ENCODE measurements at regions not wholly inside any gene's neighbourhood (a gene's known extent, or its start where the extent isn't known, plus 50 kb on each side); places are given as distances from the start of the nearest gene placed in this dataset.
"Not testable (repeated sequence)": the region's sequence is repeated elsewhere in the genome, so short reads cannot be mapped to it uniquely, and the experiment has no call there.

DNA sequence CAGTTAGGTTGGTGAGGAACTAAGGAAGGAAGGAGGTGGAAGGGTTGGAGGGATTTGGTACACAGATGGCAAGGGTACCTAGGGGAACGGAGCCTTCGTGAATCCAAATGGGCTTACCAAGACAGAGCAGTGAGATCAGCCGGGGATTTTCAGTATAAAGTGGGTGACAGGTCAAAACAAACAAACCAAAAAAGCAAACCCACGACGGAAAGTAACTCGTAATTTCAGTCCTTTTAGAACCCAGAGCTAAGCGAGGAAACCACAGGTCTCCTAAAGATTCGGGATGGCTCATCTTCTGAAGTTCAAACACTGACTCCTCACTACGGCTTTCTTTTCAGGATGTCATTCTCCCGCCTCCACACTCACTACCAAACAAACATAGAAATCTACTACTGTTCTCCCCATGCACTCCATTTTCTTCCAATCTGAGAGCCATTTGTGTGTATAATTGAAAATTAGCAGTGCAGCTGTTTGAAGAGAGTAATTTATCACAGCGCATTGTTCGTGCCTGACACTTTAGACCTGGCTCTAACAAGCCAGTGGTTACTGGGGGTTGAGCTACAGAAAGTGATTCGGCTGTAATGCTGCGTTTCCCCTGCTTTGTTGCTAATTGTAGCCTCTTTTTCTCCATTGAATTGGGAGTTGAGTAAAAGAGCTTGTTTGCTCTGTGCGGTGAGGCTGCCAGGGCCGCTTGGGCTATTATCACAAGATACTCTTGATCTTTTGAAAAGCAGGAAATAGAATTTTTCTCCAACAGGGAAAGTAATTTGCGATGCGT lies 64.7 kb upstream of the CCDC39 start:
- intact Hi-C loops (cut with DNase I), result no loop called here
- no peak for DNase-seq (ENCODE audit: low spot score)

DNA sequence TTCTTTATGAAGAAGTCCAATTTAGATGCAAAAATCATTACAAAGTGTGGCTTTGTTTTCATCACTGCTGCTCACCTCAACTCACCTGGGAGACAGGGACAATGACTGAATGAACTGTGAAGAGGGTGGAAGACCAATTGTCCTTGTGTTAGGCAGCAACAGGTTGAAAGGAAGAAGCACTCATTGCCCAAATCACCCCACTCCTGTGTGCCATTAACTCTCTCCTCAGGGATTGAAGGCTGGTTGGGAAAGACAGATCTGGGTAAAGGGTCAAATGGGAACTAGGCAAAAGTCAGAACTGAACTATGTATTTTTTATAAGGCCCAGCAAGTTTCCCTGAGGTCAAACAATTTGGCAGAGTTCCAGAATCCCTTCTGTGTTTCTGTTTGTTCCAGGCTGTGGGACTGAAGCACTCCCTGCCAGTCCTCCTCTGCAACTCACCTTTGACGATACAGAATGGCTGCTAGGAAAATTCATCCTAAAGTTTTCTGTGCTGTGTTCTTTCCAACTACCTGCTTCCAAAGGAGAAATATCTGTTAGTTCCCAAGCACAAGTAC lies 68.6 kb upstream of the CCDC39 start:
- intact Hi-C loops (cut with DNase I), result no loop called here
- DNase-seq (ENCODE audit: low spot score), result no peak

DNA sequence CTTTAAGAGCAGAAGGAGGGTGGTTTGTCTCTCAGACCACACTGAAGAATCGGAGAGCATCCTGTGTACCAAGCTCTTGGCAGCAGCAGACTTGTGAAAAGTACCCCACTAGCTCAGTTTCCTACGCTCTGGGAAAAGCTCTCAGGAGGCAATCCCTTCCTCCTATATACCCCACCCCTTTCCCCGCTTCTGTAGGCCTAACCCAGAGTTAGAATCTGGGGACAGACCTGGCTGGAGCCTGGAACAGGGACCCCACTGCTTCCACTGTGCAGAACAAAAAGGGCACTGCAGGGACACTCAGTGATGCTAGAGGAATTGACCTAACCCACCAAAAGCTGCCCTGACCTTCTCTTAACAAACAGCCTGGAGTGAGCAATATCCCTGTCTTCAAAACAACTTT lies 70.0 kb upstream of the CCDC39 start:
- intact Hi-C loops (cut with DNase I), result no loop called here

DNA sequence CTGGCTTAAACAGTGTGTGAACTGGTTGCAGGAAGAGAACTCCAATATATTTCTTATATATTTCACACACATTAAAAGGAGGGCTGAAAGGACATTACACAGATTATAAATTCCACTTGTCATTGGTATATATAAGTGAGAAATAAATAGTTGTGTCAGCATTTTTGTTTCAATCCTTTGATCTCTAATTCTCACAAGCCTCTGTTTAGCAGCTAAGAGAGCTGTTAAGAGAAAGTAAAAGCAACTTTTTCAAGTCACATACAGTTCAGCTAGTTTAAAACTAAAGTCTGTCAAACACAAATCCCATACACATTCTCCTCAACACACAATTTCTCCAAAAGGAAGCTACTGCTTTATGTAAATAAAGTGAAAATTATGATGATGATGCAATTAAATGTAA lies 70.5 kb upstream of the CCDC39 start:
- intact Hi-C loops (cut with DNase I), result no loop called here
- no peak for DNase-seq (ENCODE audit: low spot score)

More for the DNA sequence above, 70.0 kb upstream of the CCDC39 start:
- no peak for DNase-seq (ENCODE audit: low spot score)

DNA sequence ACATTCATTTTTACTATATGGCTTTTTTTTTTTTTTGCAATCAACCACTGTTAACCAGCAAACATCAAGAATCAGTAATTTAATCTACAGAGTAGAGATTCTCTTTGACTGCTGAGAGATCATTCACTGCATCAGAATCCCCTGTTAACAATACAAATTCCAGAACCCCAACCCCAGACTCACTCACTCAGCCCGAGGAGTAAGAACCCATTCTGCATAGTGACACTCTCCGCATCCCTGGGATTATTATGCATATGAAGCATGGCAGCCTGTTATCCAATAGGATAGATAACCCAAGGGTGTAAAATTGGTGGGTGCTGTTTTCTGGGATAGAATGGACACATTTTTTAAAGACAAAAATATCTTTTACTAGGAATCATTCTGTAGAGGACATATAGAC lies 76.3 kb upstream of the CCDC39 start:
- no peak for DNase-seq (ENCODE audit: low spot score)
- intact Hi-C loops (cut with DNase I), result no loop called here

DNA sequence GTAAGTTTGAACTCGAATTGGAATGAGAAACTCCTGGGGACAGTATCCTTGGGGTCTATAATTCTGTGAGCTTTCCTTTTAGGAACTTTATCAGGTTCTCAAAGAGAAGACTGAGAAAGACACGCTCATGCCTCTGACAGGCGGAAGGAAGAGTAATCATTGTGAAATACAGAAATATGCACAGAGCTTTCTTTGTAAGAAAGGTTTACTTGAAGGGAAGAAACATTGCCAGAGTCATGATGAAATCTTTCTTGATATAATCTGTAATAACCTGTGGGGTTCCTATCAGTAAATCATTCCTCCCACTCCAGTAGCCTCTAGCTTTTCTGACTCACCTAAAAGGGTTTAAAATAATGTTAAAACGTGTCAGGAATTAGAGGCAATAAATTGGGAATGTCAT lies 83.6 kb upstream of the CCDC39 start:
- intact Hi-C loops (cut with DNase I), result no loop called here
- DNase-seq (ENCODE audit: low spot score), result no peak

DNA sequence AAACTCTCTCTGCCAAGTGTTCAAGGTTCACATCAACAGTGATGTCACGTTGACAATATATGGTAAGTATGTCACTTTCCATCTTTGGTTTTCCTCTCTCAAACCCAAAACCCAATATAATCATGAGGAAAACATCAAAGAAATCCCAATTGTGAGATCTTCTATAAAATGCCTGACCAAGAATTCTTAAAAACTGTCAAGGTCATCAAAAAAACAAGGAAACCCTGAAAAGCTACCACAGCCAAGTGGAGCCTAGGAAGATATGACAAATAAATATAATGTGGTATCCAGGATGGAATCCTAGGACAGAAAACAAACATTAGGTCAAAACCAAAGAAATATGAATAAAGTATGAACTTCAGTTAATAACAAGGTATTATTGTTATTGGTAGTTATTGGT lies 85.2 kb upstream of the CCDC39 start:
- intact Hi-C loops (cut with DNase I), result no loop called here
- DNase-seq (ENCODE audit: low spot score), result no peak

DNA sequence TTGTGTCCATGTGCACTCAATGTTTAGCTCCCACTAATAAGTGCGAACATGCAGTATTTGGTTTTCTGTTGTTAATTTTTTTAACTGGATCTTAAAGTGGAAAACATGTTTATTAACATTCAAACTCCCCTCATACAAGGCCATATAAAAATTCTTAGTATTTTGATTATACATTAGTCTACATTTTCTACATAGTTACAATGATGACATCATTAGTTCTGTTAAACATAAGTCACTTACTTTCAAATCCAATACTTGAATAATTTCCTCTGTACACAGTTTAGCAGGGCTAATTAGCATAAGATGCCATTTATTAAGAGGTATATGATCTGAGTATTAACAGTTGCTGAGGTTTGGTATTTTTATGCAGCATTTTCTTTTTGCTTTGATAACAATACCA lies 91.3 kb upstream of the CCDC39 start:
- no peak for DNase-seq (ENCODE audit: low spot score)
- intact Hi-C loops (cut with DNase I), result no loop called here

DNA sequence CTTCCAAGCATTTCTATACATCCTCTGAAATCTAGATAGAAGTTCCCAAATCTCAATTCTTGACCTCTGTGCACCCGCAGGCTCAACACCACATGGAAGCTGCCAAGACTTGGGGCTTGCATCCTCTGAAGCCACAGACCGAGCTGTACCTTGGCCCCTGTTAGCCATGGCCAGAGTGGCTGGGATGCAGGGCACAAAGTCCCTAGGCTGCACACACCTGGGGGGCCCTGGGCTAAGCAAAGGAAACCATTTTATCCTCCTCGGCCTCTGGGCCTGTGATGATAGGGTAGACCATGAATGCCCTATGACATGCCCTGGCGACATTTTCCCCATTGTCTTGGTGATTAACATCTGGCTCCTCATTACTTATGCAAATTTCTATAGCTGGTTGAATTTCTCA lies 97.1 kb upstream of the CCDC39 start:
- DNase-seq (ENCODE audit: low spot score), result no peak
- intact Hi-C loops (cut with DNase I), result no loop called here

DNA sequence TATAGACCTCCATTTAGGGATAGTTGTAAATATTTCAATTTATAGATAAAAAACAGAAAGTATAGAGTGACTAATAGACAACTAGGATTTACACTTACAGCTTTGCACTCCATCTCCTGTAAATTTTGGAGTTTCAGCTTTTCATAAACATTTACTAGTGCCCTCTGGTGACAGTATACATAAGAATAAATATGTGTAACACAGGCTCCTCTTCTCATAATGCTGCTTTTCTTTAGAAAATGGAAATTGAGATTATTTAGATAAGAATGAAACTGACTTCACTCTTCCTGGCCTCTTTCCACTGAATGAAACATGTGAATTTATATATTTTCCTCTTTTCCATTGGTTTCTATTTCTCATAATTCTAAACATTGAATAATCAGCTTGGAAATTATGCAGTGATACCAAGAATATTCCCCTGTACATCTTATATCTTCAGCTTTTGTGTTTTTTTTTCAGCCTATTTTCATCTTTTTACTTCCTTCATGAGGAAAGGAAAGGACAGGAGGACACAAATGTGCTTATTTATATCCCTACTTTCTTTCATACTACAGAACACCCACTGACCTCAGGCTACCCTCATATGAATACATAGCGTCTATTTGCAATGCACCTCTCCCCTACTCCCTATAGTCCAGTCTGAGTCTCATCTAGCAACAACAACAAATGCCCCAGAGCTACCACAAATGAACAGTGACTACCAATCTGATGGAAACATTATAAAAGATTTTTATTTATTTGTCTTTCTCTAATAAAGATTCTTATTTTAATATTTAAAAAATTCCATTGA lies 103.1 kb upstream of the CCDC39 start:
- intact Hi-C loops (cut with DNase I), result no loop called here
- DNase-seq (ENCODE audit: low spot score), result no peak

DNA sequence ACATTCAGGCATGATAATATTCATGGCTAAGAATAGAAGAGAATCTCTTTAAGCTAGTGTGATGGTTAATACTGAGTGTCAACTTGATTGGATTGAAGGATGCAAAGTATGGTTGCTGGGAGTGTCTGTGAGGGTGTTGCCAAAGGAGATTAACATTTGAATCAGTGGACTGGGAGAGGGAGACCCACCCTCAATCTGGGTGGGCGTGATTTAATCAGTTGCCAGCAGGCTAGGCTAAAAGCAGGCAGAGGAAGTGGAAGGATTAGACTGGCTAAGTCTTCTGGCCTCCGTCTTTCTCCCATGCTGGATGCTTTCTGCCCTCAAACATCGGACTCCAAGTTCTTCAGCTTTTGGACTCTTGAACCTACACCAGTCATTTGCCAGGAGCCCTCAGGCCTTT lies 106.9 kb upstream of the CCDC39 start:
- DNase-seq (ENCODE audit: low spot score); intact Hi-C loops (cut with DNase I): not testable (repeated sequence)

DNA sequence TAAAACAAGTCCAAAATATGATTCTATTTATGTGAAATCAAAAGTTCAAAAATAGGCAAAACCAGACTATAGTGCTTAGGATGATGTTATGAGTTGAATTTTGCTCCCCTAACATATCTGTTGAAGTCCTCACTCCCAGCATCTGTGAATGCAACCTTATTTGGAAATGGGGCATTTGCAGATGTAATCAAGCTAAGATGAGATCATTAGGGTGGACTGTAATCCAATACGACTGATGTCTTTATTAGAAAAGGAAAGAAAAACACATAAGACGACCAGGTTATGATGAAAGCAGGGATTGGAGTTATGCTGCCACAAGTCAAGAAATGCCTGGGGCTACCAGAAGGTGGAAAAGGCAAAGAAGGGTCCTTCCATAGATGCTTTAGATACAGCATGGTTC lies 110.5 kb upstream of the CCDC39 start:
- intact Hi-C loops (cut with DNase I), result no loop called here
- no peak for DNase-seq (ENCODE audit: low spot score)

DNA sequence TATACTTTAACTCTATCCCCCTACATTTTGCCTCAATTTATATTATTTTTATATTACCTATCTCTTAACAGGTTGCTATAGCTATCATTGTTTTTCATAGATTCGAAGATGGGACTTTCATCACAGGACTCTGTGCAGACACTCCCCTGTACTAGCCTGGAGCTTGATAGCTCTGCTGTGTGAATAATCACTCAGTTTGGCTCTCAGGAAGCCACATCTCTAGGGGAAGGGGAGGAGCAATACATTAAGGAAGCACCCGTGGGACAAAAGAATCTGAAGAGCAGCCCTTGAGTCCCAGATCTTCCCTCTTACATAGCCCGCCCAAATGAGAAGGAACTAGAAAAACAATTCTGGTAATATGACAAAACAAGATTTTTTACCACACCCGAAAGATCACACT lies 114.3 kb upstream of the FXR1 start:
- DNase-seq (ENCODE audit: low spot score), result no peak
- intact Hi-C loops (cut with DNase I), result no loop called here

DNA sequence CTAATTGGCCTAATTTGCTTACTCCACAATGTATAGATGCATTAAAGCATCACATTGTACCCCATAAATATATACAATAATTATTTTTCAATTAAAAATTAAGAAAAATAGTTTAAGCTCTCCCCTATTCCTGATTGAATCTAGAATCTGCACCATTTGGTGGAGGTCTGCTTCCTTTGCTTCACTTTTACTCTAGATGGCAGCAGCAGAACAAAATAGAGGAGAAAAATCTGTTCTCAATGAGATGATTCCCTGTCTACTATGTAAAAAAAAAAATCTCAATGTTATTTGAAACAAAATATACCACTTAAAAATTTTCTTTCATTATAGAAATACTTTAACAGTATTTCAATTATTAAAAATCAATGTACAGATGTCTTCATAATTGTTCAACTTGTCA lies 109.6 kb upstream of the FXR1 start:
- intact Hi-C loops (cut with DNase I), result loop anchor here (5.0 kb wide), 1 partner anchor 374 kb away; no protein-coding TSS in a partner anchor
- DNase-seq (ENCODE audit: low spot score), result no peak

DNA sequence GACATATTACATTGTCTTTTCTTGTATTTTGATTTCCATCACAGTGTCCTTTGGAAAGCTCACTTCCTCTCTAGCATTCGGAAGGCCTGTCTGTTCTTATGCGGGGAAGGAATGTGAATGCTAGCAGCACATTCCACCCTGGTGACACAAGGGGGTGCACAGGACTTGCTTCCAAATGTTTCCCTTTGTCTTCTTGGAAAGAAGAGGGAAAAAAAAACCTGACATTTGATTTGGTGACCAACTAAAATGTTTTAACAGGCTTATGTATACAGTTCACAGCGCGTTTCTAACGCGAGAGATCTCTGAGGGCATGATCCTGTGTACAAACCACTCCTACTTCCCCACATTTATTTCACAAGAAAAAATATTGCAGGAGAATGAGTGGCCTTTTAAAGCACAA lies 107.6 kb upstream of the FXR1 start:
- intact Hi-C loops (cut with DNase I), result loop anchor here (5.0 kb wide), 1 partner anchor 372 kb away; no protein-coding TSS in a partner anchor
- DNase-seq (ENCODE audit: low spot score), result no peak

DNA sequence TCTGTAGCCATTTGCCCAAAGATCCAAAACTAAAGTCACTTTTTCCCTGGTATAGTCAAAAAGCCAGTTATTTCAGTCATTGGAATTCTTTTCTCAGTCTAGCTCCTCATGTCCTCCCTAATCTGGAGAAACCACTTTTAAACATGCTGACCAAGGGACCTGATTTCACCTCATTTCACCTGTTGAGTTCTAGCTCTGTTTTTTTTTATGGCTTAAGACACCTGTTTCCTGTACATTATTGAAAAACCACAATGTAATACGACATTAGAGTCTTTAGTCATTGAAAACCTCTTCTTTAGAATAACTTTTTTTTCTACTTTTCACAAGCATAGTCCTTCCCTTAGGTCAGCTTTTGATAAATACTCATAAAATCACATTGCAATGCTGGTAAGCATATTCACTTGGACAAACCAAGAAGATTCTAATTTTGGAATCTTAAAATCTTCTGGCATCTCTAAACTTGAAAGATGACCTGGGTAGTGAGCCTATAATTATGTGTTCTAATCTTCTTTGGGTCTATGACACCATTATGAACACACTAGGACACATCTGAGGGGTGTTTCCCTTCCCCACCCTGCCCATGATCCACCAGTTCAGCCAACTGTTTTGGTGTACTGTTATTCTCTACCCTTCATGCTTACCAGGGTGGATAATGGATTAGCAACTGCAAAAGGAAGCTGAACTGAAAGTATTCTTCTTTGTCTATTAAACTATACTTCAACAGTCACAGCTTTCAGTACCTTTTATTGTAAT lies 103.5 kb upstream of the FXR1 start:
- intact Hi-C loops (cut with DNase I), result no loop called here
- DNase-seq (ENCODE audit: low spot score), result no peak

DNA sequence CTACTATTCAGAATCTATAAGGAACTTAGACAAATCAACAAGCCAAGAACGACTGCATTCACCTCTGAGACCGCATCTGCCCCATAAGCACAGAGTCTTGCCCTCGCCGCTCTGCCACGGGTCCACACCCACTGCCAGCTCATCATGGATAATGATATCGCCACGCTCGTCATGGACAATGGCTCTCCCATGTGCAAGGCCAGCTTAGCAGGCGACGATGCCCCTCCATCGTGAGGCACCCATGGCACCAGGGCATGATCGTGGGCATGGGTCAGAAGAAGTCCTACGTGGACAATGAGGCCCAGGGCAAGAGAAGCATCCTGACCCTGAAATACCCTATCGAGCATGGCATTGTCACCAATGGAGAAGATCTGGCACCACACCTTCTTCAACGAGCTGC lies 92.1 kb upstream of the FXR1 start:
- intact Hi-C loops (cut with DNase I), result no loop called here
- DNase-seq (ENCODE audit: low spot score), result no peak

DNA sequence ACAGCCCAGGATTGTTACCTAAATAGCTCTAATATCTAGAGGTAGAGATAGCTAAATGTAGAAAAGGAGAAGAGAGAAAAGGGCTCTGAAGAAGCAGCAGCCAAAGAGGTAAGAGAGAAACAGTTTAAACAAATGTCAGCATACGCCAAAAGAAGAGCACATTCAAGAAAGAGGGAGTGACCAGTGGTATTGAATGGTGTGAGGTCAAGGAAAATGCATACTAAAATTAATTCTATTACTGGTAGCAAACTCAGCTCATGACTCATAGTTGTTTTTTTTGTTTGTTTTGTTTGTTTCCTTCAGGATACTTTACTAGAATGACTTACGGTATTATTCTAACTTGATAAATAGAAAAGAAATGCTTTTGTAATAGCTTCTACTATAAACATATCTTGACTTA lies 86.5 kb upstream of the FXR1 start:
- intact Hi-C loops (cut with DNase I), result no loop called here
- no peak for DNase-seq (ENCODE audit: low spot score)

DNA sequence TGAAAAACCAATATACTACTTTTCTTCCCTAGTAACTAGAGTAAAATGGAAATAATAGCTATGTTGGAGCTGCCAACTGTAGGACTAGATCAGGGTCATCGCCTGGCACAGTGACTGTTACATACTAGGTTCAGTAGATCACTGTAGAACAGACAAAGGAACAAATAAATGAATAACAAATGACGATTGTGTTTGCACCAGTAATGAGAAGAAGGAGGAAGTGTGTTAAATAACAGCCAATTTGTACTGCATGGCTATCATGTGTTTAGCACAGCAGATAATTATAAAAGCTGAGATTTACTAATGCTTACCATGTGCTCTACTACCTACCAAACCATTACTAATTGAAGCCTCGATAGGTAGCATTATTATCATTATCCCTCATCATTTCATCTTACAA lies 85.3 kb upstream of the FXR1 start:
- no peak for DNase-seq (ENCODE audit: low spot score)
- intact Hi-C loops (cut with DNase I), result no loop called here

DNA sequence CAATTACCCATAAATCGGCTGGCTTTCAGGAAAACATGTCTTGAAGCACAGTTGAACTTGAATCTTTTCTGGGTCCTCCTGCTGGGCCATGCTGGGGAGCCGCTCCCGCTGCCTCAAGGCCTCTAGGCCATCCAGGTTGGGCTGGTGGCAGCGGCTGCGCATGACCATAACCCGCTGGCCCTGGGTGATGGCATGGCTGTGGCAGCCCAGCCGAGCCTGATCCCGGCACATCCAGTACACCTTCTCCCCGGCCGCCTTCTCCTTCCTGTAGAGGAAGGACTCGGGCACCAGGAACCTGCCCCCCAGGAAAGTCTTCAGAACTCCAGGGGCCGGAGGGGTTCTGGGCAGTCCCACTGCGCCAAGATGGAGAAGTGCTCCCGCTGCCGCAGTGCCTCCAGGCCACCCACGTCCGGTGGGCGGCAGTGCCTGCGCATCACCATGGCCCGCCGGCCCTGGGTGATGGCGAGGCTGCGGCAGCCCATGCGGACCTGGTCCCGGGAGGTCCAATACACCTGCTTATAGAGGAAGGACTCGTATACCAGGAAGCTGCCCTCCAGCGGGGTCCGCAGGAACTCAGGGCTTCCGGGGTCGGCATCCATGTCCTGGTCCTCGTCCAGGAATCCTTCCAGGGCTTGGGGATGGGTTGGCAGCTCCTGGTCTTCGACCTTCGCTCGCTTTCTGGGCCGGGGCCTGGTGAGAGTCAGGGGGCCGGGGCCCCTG lies 84.3 kb upstream of the FXR1 start:
- no peak for DNase-seq (ENCODE audit: low spot score)
- intact Hi-C loops (cut with DNase I), result no loop called here

Measured in cardiac septum (tissue), 1 donor.